NT2/D1 (cell line): ENCODE measurements at regions not wholly inside any gene's neighbourhood (a gene's known extent, or its start where the extent isn't known, plus 50 kb on each side); places are given as distances from the start of the nearest gene placed in this dataset.
"Not testable (repeated sequence)": the region's sequence is repeated elsewhere in the genome, so short reads cannot be mapped to it uniquely, and the experiment has no call there.

Experiments used
- DNase-seq: peaks from one replicate; pipeline ENCODE4 v3.0.0-alpha.2; 2011; ENCODE audit warnings: low read depth, low spot score
- H3K27me3 ChIP-seq: 2 replicates; pipeline ENCODE4 v1.6.0; 2011; ENCODE audit warnings: mild to moderate bottlenecking; ENCODE audit not compliant: insufficient read length, insufficient read depth
- H3K36me3 ChIP-seq: 2 replicates; pipeline ENCODE4 v1.6.1; 2011; ENCODE audit warnings: mild to moderate bottlenecking, low read length, mixed read lengths; ENCODE audit not compliant: insufficient read depth, insufficient read length
- H3K4me1 ChIP-seq: 2 replicates; pipeline ENCODE4 v1.5.1; 2011; ENCODE audit not compliant: insufficient read depth, insufficient read length
- H3K4me3 ChIP-seq: 2 replicates; pipeline ENCODE4 v1.5.1; 2011; ENCODE audit warnings: low read depth; ENCODE audit not compliant: insufficient read length
- H3K9ac ChIP-seq: 2 replicates; pipeline ENCODE4 v1.6.0; 2011; ENCODE audit warnings: low read depth; ENCODE audit not compliant: insufficient read length
- H3K9me3 ChIP-seq: 2 replicates; pipeline ENCODE4 v1.5.1; 2011; ENCODE audit warnings: mild to moderate bottlenecking, low read length; ENCODE audit not compliant: insufficient read depth
- SUZ12 ChIP-seq: IDR thresholded peaks from 2 replicates; pipeline ENCODE4 v1.6.1; 2011; ENCODE audit not compliant: insufficient read length, insufficient read depth; ENCODE audit errors: extremely low read depth
- YY1 ChIP-seq: IDR thresholded peaks from 2 replicates; pipeline ENCODE4 v1.6.1; 2011; ENCODE audit not compliant: insufficient read length, insufficient read depth
- ZNF274 ChIP-seq: IDR thresholded peaks from 2 replicates; pipeline ENCODE4 v1.6.1; 2011; ENCODE audit warnings: mild to moderate bottlenecking, low read depth, low read length

GRCh38 chr3:48084170-48084569 is 68.0 kb upstream of the MAP4 start:
- Histone ChIP-seq H3K9ac (no peak overlapping the region), H3K9me3 (no peaks in the 10 kb centered on the region), H3K4me3 (no peak overlapping the region), H3K27me3 (no peaks in the 10 kb centered on the region), H3K36me3 (peaks cover 47% of the 10 kb centered on the region), H3K4me1 (peaks cover 7% of the 10 kb centered on the region)
- DNase-seq = no peak
- no peak for TF ChIP-seq SUZ12
- no peak for TF ChIP-seq YY1
- TF ChIP-seq ZNF274 = no peak

GRCh38 chr3:48082580-48083184 is 66.5 kb upstream of the MAP4 start:
- H3K9ac ChIP-seq = no peak overlapping the region
- H3K27me3 ChIP-seq = no peaks in the 10 kb centered on the region
- no peak overlapping the region for H3K4me3 ChIP-seq
- H3K4me1 ChIP-seq = peaks cover 7% of the 10 kb centered on the region
- H3K36me3 ChIP-seq = peaks cover 54% of the 10 kb centered on the region
- TF ChIP-seq SUZ12 (no peak), YY1 (no peak), ZNF274 (no peak)
- no peak for DNase-seq
- H3K9me3 ChIP-seq = no peaks in the 10 kb centered on the region

GRCh38 chr3:48077815-48078214 is 61.6 kb upstream of the MAP4 start:
- DNase-seq = no peak

GRCh38 chr3:48070030-48070429 is 53.8 kb upstream of the MAP4 start:
- TF ChIP-seq ZNF274 (no peak), YY1 (no peak), SUZ12 (no peak)
- Histone ChIP-seq H3K9me3 (no peaks in the 10 kb centered on the region), H3K27me3 (no peaks in the 10 kb centered on the region), H3K36me3 (peaks cover 51% of the 10 kb centered on the region), H3K4me1 (no peaks in the 10 kb centered on the region), H3K4me3 (no peak overlapping the region), H3K9ac (no peak overlapping the region)
- DNase-seq = no peak

More at GRCh38 chr3:48077815-48078214, 61.6 kb upstream of the MAP4 start:
- Histone ChIP-seq H3K27me3 (no peaks in the 10 kb centered on the region), H3K4me1 (no peaks in the 10 kb centered on the region), H3K36me3 (peaks cover 41% of the 10 kb centered on the region), H3K9ac (no peak overlapping the region), H3K4me3 (no peak overlapping the region), H3K9me3 (no peaks in the 10 kb centered on the region)
- no peak for TF ChIP-seq YY1

GRCh38 chr3:48069339-48069738 is 53.1 kb upstream of the MAP4 start:
- no peak for TF ChIP-seq YY1
- no peak for TF ChIP-seq ZNF274
- TF ChIP-seq SUZ12 = no peak

GRCh38 chr3:48068886-48069285 is 52.7 kb upstream of the MAP4 start:
- Histone ChIP-seq H3K9me3 (no peaks in the 10 kb centered on the region), H3K27me3 (no peaks in the 10 kb centered on the region), H3K4me3 (no peak overlapping the region), H3K36me3 (peaks cover 46% of the 10 kb centered on the region), H3K9ac (no peak overlapping the region), H3K4me1 (no peaks in the 10 kb centered on the region)
- TF ChIP-seq SUZ12 = no peak
- TF ChIP-seq ZNF274 = no peak
- no peak for DNase-seq

More at GRCh38 chr3:48069339-48069738, 53.1 kb upstream of the MAP4 start:
- Histone ChIP-seq H3K4me3 (no peak overlapping the region), H3K36me3 (peaks cover 44% of the 10 kb centered on the region), H3K9me3 (no peaks in the 10 kb centered on the region), H3K4me1 (no peaks in the 10 kb centered on the region), H3K27me3 (no peaks in the 10 kb centered on the region), H3K9ac (no peak overlapping the region)
- no peak for DNase-seq

GRCh38 chr3:48068320-48068719 is 52.1 kb upstream of the MAP4 start:
- DNase-seq, H3K4me1 ChIP-seq, H3K9me3 ChIP-seq, H3K4me3 ChIP-seq, H3K9ac ChIP-seq, H3K27me3 ChIP-seq: not testable (repeated sequence)
- peaks cover 48% of the 10 kb centered on the region for H3K36me3 ChIP-seq

GRCh38 chr3:48067271-48067670 is 51.1 kb upstream of the MAP4 start:
- Histone ChIP-seq H3K4me1 (no peaks in the 10 kb centered on the region), H3K4me3 (no peak overlapping the region), H3K36me3 (peaks cover 52% of the 10 kb centered on the region), H3K9ac (no peak overlapping the region), H3K9me3 (peaks cover 13% of the 10 kb centered on the region), H3K27me3 (no peaks in the 10 kb centered on the region)
- DNase-seq = no peak
- TF ChIP-seq ZNF274 (no peak), SUZ12 (no peak), YY1 (no peak)
